ENCODE measurements at regions not wholly inside any gene's neighbourhood (a gene's known extent, or its start where the extent isn't known, plus 50 kb on each side); places are given as distances from the start of the nearest gene placed in this dataset.

- no peak for TF ChIP-seq CTCF (IDR thresholded peaks at IDR 0.05)
- H3K36me3 ChIP-seq = no peaks in the 10 kb centered on the region
- no peak overlapping the region for H3K27ac ChIP-seq
- no peaks in the 10 kb centered on the region for H3K4me1 ChIP-seq (ENCODE audit: control insufficient read depth in 1 of 2, insufficient read depth in 1 of 2, low read depth in 1 of 2, low read length in 1 of 2)
- H3K27me3 ChIP-seq = peaks cover 69% of the 10 kb centered on the region
- no peak overlapping the region for H3K4me3 ChIP-seq (ENCODE audit: low read depth in 1 of 2, low read length in 1 of 2)
- H3K9me3 ChIP-seq = no peaks in the 10 kb centered on the region
These were observed 95.2 kb upstream of the ANO1 start for GRCh38 chr11:69982690-69983570.

- peaks cover 75% of the 10 kb centered on the region for H3K27me3 ChIP-seq
- H3K9me3 ChIP-seq = no peaks in the 10 kb centered on the region
- no peaks in the 10 kb centered on the region for H3K4me1 ChIP-seq (ENCODE audit: control insufficient read depth in 1 of 2, insufficient read depth in 1 of 2, low read depth in 1 of 2, low read length in 1 of 2)
- H3K27ac ChIP-seq = no peak overlapping the region
- no peak overlapping the region for H3K4me3 ChIP-seq (ENCODE audit: low read depth in 1 of 2, low read length in 1 of 2)
- no peak for TF ChIP-seq CTCF (IDR thresholded peaks at IDR 0.05)
- no peaks in the 10 kb centered on the region for H3K36me3 ChIP-seq
These were observed 94.6 kb upstream of the ANO1 start for GRCh38 chr11:69983571-69983877.

GRCh38 chr11:69983897-69984438 is 94.1 kb upstream of the ANO1 start:
- no peak overlapping the region for H3K4me3 ChIP-seq (ENCODE audit: low read depth in 1 of 2, low read length in 1 of 2)
- no peaks in the 10 kb centered on the region for H3K4me1 ChIP-seq (ENCODE audit: control insufficient read depth in 1 of 2, insufficient read depth in 1 of 2, low read depth in 1 of 2, low read length in 1 of 2)
- H3K36me3 ChIP-seq = no peaks in the 10 kb centered on the region
- H3K9me3 ChIP-seq = no peaks in the 10 kb centered on the region
- no peak overlapping the region for H3K27ac ChIP-seq
- peaks cover 79% of the 10 kb centered on the region for H3K27me3 ChIP-seq
- TF ChIP-seq CTCF (IDR thresholded peaks at IDR 0.05) = no peak

GRCh38 chr11:69984457-69985261 is 93.5 kb upstream of the ANO1 start:
- no peak overlapping the region for H3K4me3 ChIP-seq (ENCODE audit: low read depth in 1 of 2, low read length in 1 of 2)
- no peak for TF ChIP-seq CTCF (IDR thresholded peaks at IDR 0.05)
- no peaks in the 10 kb centered on the region for H3K4me1 ChIP-seq (ENCODE audit: control insufficient read depth in 1 of 2, insufficient read depth in 1 of 2, low read depth in 1 of 2, low read length in 1 of 2)
- H3K27ac ChIP-seq = no peak overlapping the region
- no peaks in the 10 kb centered on the region for H3K9me3 ChIP-seq
- H3K27me3 ChIP-seq = peaks cover 86% of the 10 kb centered on the region
- no peaks in the 10 kb centered on the region for H3K36me3 ChIP-seq

- no peak for TF ChIP-seq CTCF (IDR thresholded peaks at IDR 0.05)
- no peaks in the 10 kb centered on the region for H3K36me3 ChIP-seq
- no peak overlapping the region for H3K27ac ChIP-seq
- peaks cover 92% of the 10 kb centered on the region for H3K27me3 ChIP-seq
- no peaks in the 10 kb centered on the region for H3K9me3 ChIP-seq
- H3K4me1 ChIP-seq (ENCODE audit: control insufficient read depth in 1 of 2, insufficient read depth in 1 of 2, low read depth in 1 of 2, low read length in 1 of 2) = no peaks in the 10 kb centered on the region
- H3K4me3 ChIP-seq (ENCODE audit: low read depth in 1 of 2, low read length in 1 of 2) = no peak overlapping the region
These were observed 92.8 kb upstream of the ANO1 start for GRCh38 chr11:69985331-69985640.
